H1 (cell line): ENCODE measurements at regions not wholly inside any gene's neighbourhood (a gene's known extent, or its start where the extent isn't known, plus 50 kb on each side); places are given as distances from the start of the nearest gene placed in this dataset.

Experiments used
- CTCF ChIA-PET: fragments of 300-600 bp; sonication (Branson Sonifier 250); formaldehyde crosslinking; loops from one replicate; lab custom pipeline; 2021; ENCODE audit not compliant: partially characterized antibody; lab: Charles Lee
- POLR2A ChIA-PET: fragments of 300-600 bp; sonication (Branson Sonifier 250); formaldehyde crosslinking; loops from one replicate; lab custom pipeline; 2021; ENCODE audit warnings: inconsistent platforms; ENCODE audit not compliant: partially characterized antibody; lab: Charles Lee
- DNase-seq, 2 experiments: peaks; one replicate each; pipeline versions ENCODE4 v3.0.0 to v3.0.0-alpha.2; 2010 to 2022; ENCODE audit warnings: low spot score in 2 of 2, low read depth in 1 of 2, mixed read lengths in 1 of 2
- FAIRE-seq: peaks from 2 replicates; lab custom pipeline; 2011; peaks lifted over from hg19 to GRCh38; lab: Jason Lieb, UNC
- H2AFZ ChIP-seq: 2 replicates; pipeline ENCODE4 v1.8.1; 2012; ENCODE audit warnings: low read length, inconsistent platforms
- H2AK5ac ChIP-seq: 2 replicates; pipeline ENCODE4 v1.6.1; 2013; ENCODE audit warnings: low read depth, low read length
- H2BK120ac ChIP-seq: replicated peaks from 2 replicates; pipeline ENCODE3; 2013; ENCODE audit warnings: low read depth, low read length, inconsistent platforms
- H2BK12ac ChIP-seq: 2 replicates; pipeline ENCODE4 v1.6.1; 2013; ENCODE audit warnings: low read depth, low read length
- H2BK15ac ChIP-seq: 2 replicates; pipeline ENCODE4 v1.6.1; 2013; ENCODE audit warnings: low read length
- H2BK20ac ChIP-seq: 2 replicates; pipeline ENCODE4 v1.6.1; 2013; ENCODE audit warnings: low read length
- H2BK5ac ChIP-seq: 2 replicates; pipeline ENCODE4 v1.6.1; 2013; ENCODE audit warnings: low read depth, low read length
- H3K14ac ChIP-seq: 2 replicates; pipeline ENCODE4 v1.6.1; 2013; ENCODE audit warnings: inconsistent platforms; ENCODE audit not compliant: insufficient read length
- H3K18ac ChIP-seq: 2 replicates; pipeline ENCODE4 v1.6.1; 2013; ENCODE audit warnings: low read length; ENCODE audit errors: extremely low read depth
- H3K23ac ChIP-seq: 2 replicates; pipeline ENCODE4 v1.6.1; 2013; ENCODE audit warnings: inconsistent platforms; ENCODE audit not compliant: insufficient read length
- H3K23me2 ChIP-seq: 2 replicates; pipeline ENCODE4 v1.6.1; 2013; ENCODE audit warnings: low read depth, low read length
- H3K27ac ChIP-seq: 2 replicates; pipeline ENCODE4 v1.6.1; 2011; ENCODE audit warnings: low read depth, low read length, inconsistent platforms
- H3K27me3 ChIP-seq, 4 experiments: replicated peaks in 1 of 4; 1 replicate in 1 of 4; 2 replicates in 3 of 4; pipeline versions ENCODE4 v1.6.1 to v1.8.1; 2011 to 2013; ENCODE audit warnings: low read length in 3 of 4, mild to moderate bottlenecking in 3 of 4, inconsistent platforms in 2 of 4, mixed read lengths in 2 of 4, moderate library complexity in 1 of 4; ENCODE audit not compliant: control insufficient read depth in 3 of 4, insufficient read depth in 3 of 4; ENCODE audit errors: extremely low read depth in 1 of 4
- H3K36me3 ChIP-seq, 4 experiments: 2 replicates each; pipeline versions ENCODE4 v1.6.1 to v1.8.1; 2011 to 2013; ENCODE audit warnings: mild to moderate bottlenecking in 4 of 4, low read length in 3 of 4, moderate library complexity in 2 of 4, control low read depth in 1 of 4, inconsistent platforms in 1 of 4; ENCODE audit not compliant: insufficient read depth in 4 of 4, control insufficient read depth in 2 of 4
- H3K4ac ChIP-seq: replicated peaks from 2 replicates; pipeline ENCODE3; 2013; ENCODE audit warnings: low read length, low read depth, mixed read lengths, inconsistent platforms; ENCODE audit not compliant: insufficient read length
- H3K4me1 ChIP-seq, 4 experiments: replicated peaks in 1 of 4; 1 replicate in 1 of 4; 2 replicates in 3 of 4; pipeline versions ENCODE4 v1.6.1 to v1.8.1; 2011 to 2013; ENCODE audit warnings: low read length in 3 of 4, inconsistent platforms in 2 of 4, mixed read lengths in 1 of 4; ENCODE audit not compliant: insufficient read depth in 4 of 4, control insufficient read depth in 3 of 4
- H3K4me2 ChIP-seq, 2 experiments: 2 replicates each; pipeline versions ENCODE4 v1.6.1 to v1.8.1; 2011 to 2013; ENCODE audit warnings: low read depth in 2 of 2, low read length in 2 of 2, control low read depth in 1 of 2, inconsistent platforms in 1 of 2, mild to moderate bottlenecking in 1 of 2; ENCODE audit not compliant: insufficient read depth in 1 of 2
- H3K4me3 ChIP-seq, 4 experiments: fragments of 200-600, 300-600 bp in 1 of 4; sonication (generic), shearing (Covaris generic), sonication (Bioruptor Twin) in 1 of 4; 2 replicates each; pipeline versions ENCODE4 v1.5.1 to v1.8.1; 2011 to 2016; ENCODE audit warnings: low read length in 4 of 4, low read depth in 3 of 4, control low read depth in 2 of 4, inconsistent platforms in 2 of 4, mild to moderate bottlenecking in 2 of 4, mixed read lengths in 1 of 4, moderate library complexity in 1 of 4; ENCODE audit not compliant: insufficient read depth in 2 of 4; ENCODE audit errors: extremely low read depth in 1 of 4
- H3K56ac ChIP-seq: replicated peaks from 2 replicates; pipeline ENCODE3; 2013; ENCODE audit warnings: low read depth, mild to moderate bottlenecking, mixed read lengths, low read length, inconsistent platforms; ENCODE audit not compliant: insufficient read length
- H3K79me1 ChIP-seq: 2 replicates; pipeline ENCODE4 v1.6.1; 2013; ENCODE audit warnings: low read depth, low read length, control low read depth
- H3K79me2 ChIP-seq, 2 experiments: 2 replicates each; pipeline versions ENCODE4 v1.6.1 to v1.8.1; 2012 to 2013; ENCODE audit warnings: low read length in 2 of 2, mild to moderate bottlenecking in 2 of 2, inconsistent platforms in 1 of 2; ENCODE audit not compliant: insufficient read depth in 2 of 2, control insufficient read depth in 1 of 2
- H3K9ac ChIP-seq, 4 experiments: replicated peaks in 1 of 4; 1 replicate in 1 of 4; 2 replicates in 3 of 4; pipeline versions ENCODE4 v1.6.1 to v1.8.1; 2011 to 2013; ENCODE audit warnings: low read depth in 3 of 4, low read length in 3 of 4, control low read depth in 2 of 4, mild to moderate bottlenecking in 2 of 4, moderate library complexity in 2 of 4, inconsistent platforms in 1 of 4; ENCODE audit errors: extremely low read depth in 1 of 4
- H3K9me3 ChIP-seq, 2 experiments: 2 replicates each; pipeline versions ENCODE4 v1.6.1 to v1.8.1; 2012 to 2013; ENCODE audit warnings: mild to moderate bottlenecking in 2 of 2, moderate library complexity in 2 of 2, control low read depth in 1 of 2, inconsistent platforms in 1 of 2, low read depth in 1 of 2, low read length in 1 of 2, mixed read lengths in 1 of 2; ENCODE audit not compliant: insufficient read depth in 2 of 2
- H4K20me1 ChIP-seq, 2 experiments: replicated peaks in 1 of 2; 2 replicates each; pipeline versions ENCODE3 to v1.8.1; 2011 to 2013; ENCODE audit warnings: inconsistent platforms in 2 of 2, low read length in 2 of 2, mild to moderate bottlenecking in 1 of 2; ENCODE audit not compliant: insufficient read depth in 2 of 2, control insufficient read depth in 1 of 2
- H4K5ac ChIP-seq: 2 replicates; pipeline ENCODE4 v1.6.1; 2013; ENCODE audit warnings: low read length, low read depth, mixed read lengths, inconsistent platforms; ENCODE audit not compliant: insufficient read length
- H4K8ac ChIP-seq: 2 replicates; pipeline ENCODE4 v1.8.0; 2013; ENCODE audit warnings: mild to moderate bottlenecking, moderate library complexity, low read length, inconsistent platforms; ENCODE audit not compliant: insufficient read depth; ENCODE audit errors: extremely low read depth
- H4K91ac ChIP-seq: replicated peaks from 2 replicates; pipeline ENCODE3; 2013; ENCODE audit warnings: low read length, mixed read lengths, inconsistent platforms; ENCODE audit not compliant: insufficient read length
- BACH1 ChIP-seq: IDR thresholded peaks from 2 replicates; pipeline ENCODE4 v1.6.1; 2012; ENCODE audit warnings: low read length, improper control_type of control experiment
- CEBPB ChIP-seq: IDR thresholded peaks from 2 replicates; pipeline ENCODE4 v1.6.1; 2012; ENCODE audit warnings: low read depth, low read length
- CREB1 ChIP-seq: IDR thresholded peaks from 2 replicates; pipeline ENCODE4 v1.6.1; 2012; ENCODE audit warnings: inconsistent platforms
- JUN ChIP-seq: IDR thresholded peaks from 2 replicates; pipeline ENCODE4 v1.6.1; 2011; ENCODE audit warnings: low read depth, mild to moderate bottlenecking, improper control_type of control experiment, low read length
- KDM1A ChIP-seq: fragments of 200-600, 300-600 bp; sonication (generic); IDR thresholded peaks from 2 replicates; pipeline ENCODE4 v1.7.1; 2016; ENCODE audit warnings: mild to moderate bottlenecking, low read length, borderline replicate concordance
- POLR2A ChIP-seq, 2 experiments: IDR thresholded peaks; 1 replicate in 1 of 2; 2 replicates in 1 of 2; pipeline ENCODE4 v1.6.1; 2011; ENCODE audit warnings: low read depth in 2 of 2, low read length in 2 of 2, mild to moderate bottlenecking in 2 of 2; ENCODE audit errors: control extremely low read depth in 1 of 2
- RNF2 ChIP-seq: fragments of 200-900, 300-1000 bp; sonication (generic); IDR thresholded peaks from 2 replicates; pipeline ENCODE4 v1.7.1; 2016; ENCODE audit warnings: borderline replicate concordance, low read depth, mild to moderate bottlenecking, antibody characterized with exemption, low read length; ENCODE audit not compliant: poor library complexity, severe bottlenecking; ENCODE audit errors: missing control alignments
- SIX5 ChIP-seq: IDR thresholded peaks from 2 replicates; pipeline ENCODE4 v1.6.1; 2011; ENCODE audit warnings: mild to moderate bottlenecking, low read depth, low read length
- SUZ12 ChIP-seq: fragments of 200-600 bp; sonication (generic); IDR thresholded peaks from 2 replicates; pipeline ENCODE4 v1.6.1; 2012; ENCODE audit warnings: mild to moderate bottlenecking, inconsistent platforms, low read length, moderate library complexity, mixed read lengths
- TCF12 ChIP-seq: IDR thresholded peaks from 2 replicates; pipeline ENCODE4 v1.6.1; 2011; ENCODE audit warnings: low read depth, mild to moderate bottlenecking, low read length
- ZNF274 ChIP-seq: IDR thresholded peaks from 2 replicates; pipeline ENCODE4 v1.7.0; 2012; ENCODE audit warnings: low read length, borderline replicate concordance; ENCODE audit errors: extremely low read depth
- WGBS, 2 experiments: shearing (Covaris generic) in 1 of 2; methylation state at CpG; one replicate each; pipeline versions ENCODE4 v1.1.6 to v1.1.7; 2013 to 2015; ENCODE audit warnings: low lambda C conversion rate in 2 of 2, mixed read lengths in 2 of 2, inconsistent platforms in 1 of 2, low coverage in 1 of 2, missing lambda C conversion rate in 1 of 2; ENCODE audit not compliant: insufficient replicate concordance in 2 of 2, insufficient coverage in 1 of 2, insufficient read length in 1 of 2; ENCODE audit errors: extremely low coverage in 1 of 2, missing lambda C conversion rate in 1 of 2; 5-methylcytosine and 5-hydroxymethylcytosine counted together

- CTCF ChIA-PET, result interaction anchor here (0.9 to 2.5 kb wide), 2 partner anchors 9 to 79 kb away, joined by 3 to 10 read pairs; no protein-coding TSS in a partner anchor
- Histone ChIP-seq H4K91ac (no peak overlapping the region), H3K23ac (no peak overlapping the region), H2BK20ac (no peak overlapping the region), H2AFZ (no peak overlapping the region), H3K9me3 (no peaks in the 10 kb centered on the region), H3K79me2 (no peaks in the 10 kb centered on the region), H3K4me1 (no peaks in the 10 kb centered on the region), H2BK120ac (no peak overlapping the region), H2BK5ac (no peak overlapping the region), H3K23me2 (no peaks in the 10 kb centered on the region), H2BK15ac (no peak overlapping the region), H3K4me2 (no peak overlapping the region), H3K79me1 (no peaks in the 10 kb centered on the region), H3K56ac (no peak overlapping the region), H3K18ac (no peak overlapping the region), H3K36me3 (no peaks in the 10 kb centered on the region), H4K5ac (no peak overlapping the region), H3K4ac (no peak overlapping the region), H4K20me1 (no peaks in the 10 kb centered on the region), H4K8ac (no peak overlapping the region), H3K9ac (no peak overlapping the region), H2AK5ac (no peak overlapping the region), H3K14ac (no peak overlapping the region), H2BK12ac (no peak overlapping the region), H3K27ac (no peak overlapping the region), H3K4me3 (no peak overlapping the region), H3K27me3 (no peaks in the 10 kb centered on the region)
- FAIRE-seq (no peak), DNase-seq (no peak)
- POLR2A ChIA-PET, result no interaction called here
- TF ChIP-seq SIX5 (no peak), CEBPB (no peak), CREB1 (no peak), BACH1 (no peak), JUN (no peak), RNF2 (no peak), KDM1A (no peak), POLR2A (IDR thresholded peaks at IDR 0.05; ENCODE audit: control extremely low read depth in 1 of 2, low read depth in 2 of 2, low read length in 2 of 2) (no peak), SUZ12 (no peak), TCF12 (no peak), ZNF274 (no peak)
- WGBS, 2 experiments, result 85% methylated on average over 4 of the region's 4 CpGs; no CpG with 5 or more reads in 1 of the 2 experiments
Measured at GRCh38 chr10:31612082-31612481, 293.1 kb downstream of the ZEB1 start.
